GM12865 (cell line): ENCODE measurements at regions not wholly inside any gene's neighbourhood (a gene's known extent, or its start where the extent isn't known, plus 50 kb on each side); places are given as distances from the start of the nearest gene placed in this dataset.

Source experiments
- DNase-seq: peaks from one replicate; pipeline ENCODE4 v3.0.0; 2010; ENCODE audit warnings: low read depth
- H3K4me3 ChIP-seq: 2 replicates; pipeline ENCODE4 v1.5.1; 2011; ENCODE audit warnings: mild to moderate bottlenecking, low read depth, low read length, control low read depth
- CTCF ChIP-seq: IDR thresholded peaks from 2 replicates; pipeline ENCODE4 v1.5.1; 2011; ENCODE audit warnings: low read length, control low read depth, low read depth, inconsistent platforms; ENCODE audit not compliant: insufficient read depth; ENCODE audit errors: missing control alignments

GRCh38 chr4:175540732-175541131 lies 271.3 kb downstream of the GPM6A start:
- no peak for TF ChIP-seq CTCF
- DNase-seq: no peak
- H3K4me3 ChIP-seq: no peak overlapping the region

- H3K4me3 ChIP-seq: no peak overlapping the region
- TF ChIP-seq CTCF: no peak
- DNase-seq: no peak
These were observed 269.3 kb downstream of the GPM6A start for GRCh38 chr4:175542786-175543185.

- no peak for TF ChIP-seq CTCF
These were observed 252.9 kb downstream of the GPM6A start for GRCh38 chr4:175559126-175559525.

GRCh38 chr4:175559526-175559925 lies 252.5 kb downstream of the GPM6A start:
- no peak for DNase-seq
- no peak for TF ChIP-seq CTCF
- no peak overlapping the region for H3K4me3 ChIP-seq

More at GRCh38 chr4:175559126-175559525, 252.9 kb downstream of the GPM6A start:
- no peak overlapping the region for H3K4me3 ChIP-seq
- DNase-seq: no peak

GRCh38 chr4:175560604-175561003 lies 251.5 kb downstream of the GPM6A start:
- peak; percentile 5 for DNase-seq
- no peak overlapping the region for H3K4me3 ChIP-seq

GRCh38 chr4:175561696-175562095 lies 250.4 kb downstream of the GPM6A start:
- H3K4me3 ChIP-seq: no peak overlapping the region
- no peak for DNase-seq
- no peak for TF ChIP-seq CTCF

More at GRCh38 chr4:175560604-175561003, 251.5 kb downstream of the GPM6A start:
- peak; percentile 8 for TF ChIP-seq CTCF

- no peak for DNase-seq
- no peak overlapping the region for H3K4me3 ChIP-seq
- TF ChIP-seq CTCF: no peak
These were observed 250.0 kb downstream of the GPM6A start for GRCh38 chr4:175562111-175562510.
